HCT116 (cell line): ENCODE measurements at regions not wholly inside any gene's neighbourhood (a gene's known extent, or its start where the extent isn't known, plus 50 kb on each side); places are given as distances from the start of the nearest gene placed in this dataset.

Source experiments
- ATAC-seq: fragments of 200-7000 bp; cut with Tn5 transposase; 2 replicates; pipeline ENCODE4 v1.9.1; 2020; ENCODE audit warnings: mild to moderate bottlenecking, moderate library complexity
- BruUV-seq: library from RNA; stranded (reverse); fragments of 400-500 nt; replicated peaks from 2 replicates; lab custom pipeline; 2021; lab: Mats Ljungman, UMichigan
- CTCF ChIA-PET: fragments of 300-600 bp; sonication (Branson Sonifier 250); formaldehyde crosslinking; loops from one replicate; lab custom pipeline; 2021; ENCODE audit warnings: antibody characterized with exemption; lab: Charles Lee
- POLR2A ChIA-PET: fragments of 300-600, 350-600 bp; sonication (Branson Sonifier 250); formaldehyde crosslinking; loops from one replicate; lab custom pipeline; 2021; ENCODE audit warnings: antibody characterized with exemption; lab: Charles Lee
- RAD21 ChIA-PET, 2 experiments: fragments of 300-600 bp; sonication (Branson Sonifier 250); formaldehyde crosslinking; loops; one replicate each; lab custom pipeline; 2023; ENCODE audit warnings: low total read pairs in 2 of 2; ENCODE audit not compliant: uncharacterized antibody in 2 of 2, unreplicated experiment in 2 of 2, low non-redundant PET in 1 of 2; lab: Charles Lee
- DNase-seq: peaks from one replicate; pipeline ENCODE4 v3.0.0-alpha.2; 2010; ENCODE audit warnings: low read depth, low spot score
- H2AFZ ChIP-seq: fragments of 200-600 bp; shearing (Covaris generic), sonication (generic); 2 replicates; pipeline ENCODE4 v1.6.1; 2017; ENCODE audit warnings: low read depth, mixed run types, mixed read lengths, antibody characterized with exemption, low read length; ENCODE audit not compliant: poor library complexity, severe bottlenecking
- H3K27ac ChIP-seq: 2 replicates; pipeline ENCODE4 v1.5.1; 2012; ENCODE audit warnings: low read depth, low read length
- H3K27me3 ChIP-seq: fragments of 200-600 bp; sonication (generic); 2 replicates; pipeline ENCODE4 v1.6.1; 2016; ENCODE audit warnings: mixed run types, low read length, mixed read lengths; ENCODE audit not compliant: insufficient read depth
- H3K36me3 ChIP-seq, 2 experiments: fragments of 200-500 bp in 1 of 2; fragments of 200-600 bp in 1 of 2; sonication (Bioruptor generic) in 1 of 2; sonication (generic) in 1 of 2; 2 replicates each; pipeline versions ENCODE4 v1.5.1 to v1.6.1; 2014 to 2016; ENCODE audit warnings: low read length in 2 of 2, inconsistent platforms in 1 of 2, mixed read lengths in 1 of 2, mixed run types in 1 of 2; ENCODE audit not compliant: insufficient read depth in 2 of 2, control insufficient read depth in 1 of 2
- H3K4me1 ChIP-seq, 2 experiments: fragments of 200-600 bp in 1 of 2; sonication (generic) in 1 of 2; 2 replicates each; pipeline versions ENCODE4 v1.5.1 to v1.6.1; 2012 to 2017; ENCODE audit warnings: low read length in 2 of 2, inconsistent platforms in 1 of 2, mild to moderate bottlenecking in 1 of 2, mixed read lengths in 1 of 2, mixed run types in 1 of 2, moderate library complexity in 1 of 2; ENCODE audit not compliant: insufficient read depth in 2 of 2, control insufficient read depth in 1 of 2
- H3K4me2 ChIP-seq: fragments of 200-600 bp; sonication (generic); 2 replicates; pipeline ENCODE4 v1.6.1; 2017; ENCODE audit warnings: mixed run types, low read length, mixed read lengths
- H3K4me3 ChIP-seq, 2 experiments: fragments of 200-600 bp in 1 of 2; sonication (generic) in 1 of 2; replicated peaks in 1 of 2; 2 replicates each; pipeline ENCODE4 v1.5.1; 2011 to 2016; ENCODE audit warnings: low read length in 2 of 2, control low read depth in 1 of 2, low read depth in 1 of 2, mild to moderate bottlenecking in 1 of 2, mixed read lengths in 1 of 2, mixed run types in 1 of 2
- H3K79me2 ChIP-seq: fragments of 200-600 bp; sonication (generic); 2 replicates; pipeline ENCODE4 v1.6.1; 2017; ENCODE audit warnings: mild to moderate bottlenecking, mixed run types, low read length, moderate library complexity, mixed read lengths; ENCODE audit not compliant: insufficient read depth
- H3K9ac ChIP-seq: fragments of 200-600 bp; sonication (generic); 2 replicates; pipeline ENCODE4 v1.6.1; 2016; ENCODE audit warnings: low read length, mixed read lengths
- H3K9me2 ChIP-seq: fragments of 200-600 bp; sonication (generic), shearing (Covaris generic); 2 replicates; pipeline ENCODE4 v1.6.1; 2017; ENCODE audit warnings: mixed run types, mild to moderate bottlenecking, moderate library complexity; ENCODE audit not compliant: insufficient read depth
- H3K9me3 ChIP-seq, 2 experiments: fragments of 200-500 bp in 1 of 2; fragments of 200-600 bp in 1 of 2; sonication (Bioruptor generic) in 1 of 2; sonication (generic) in 1 of 2; 2 replicates each; pipeline ENCODE4 v1.6.1; 2014 to 2017; ENCODE audit warnings: low read length in 2 of 2, mixed read lengths in 2 of 2, inconsistent platforms in 1 of 2, low read depth in 1 of 2, mild to moderate bottlenecking in 1 of 2, mixed run types in 1 of 2, moderate library complexity in 1 of 2; ENCODE audit not compliant: control insufficient read depth in 1 of 2, insufficient read depth in 1 of 2
- H4K20me1 ChIP-seq: fragments of 200-600 bp; sonication (generic), shearing (Covaris generic); 2 replicates; pipeline ENCODE4 v1.6.1; 2017; ENCODE audit warnings: mixed run types, mild to moderate bottlenecking, moderate library complexity; ENCODE audit not compliant: insufficient read depth
- CTCF ChIP-seq, 3 experiments: fragments of 200-600 bp in 1 of 3; sonication (generic) in 1 of 3; IDR thresholded peaks in 2 of 3; conservative IDR thresholded peaks in 1 of 3; 2 replicates each; pipeline ENCODE4 v1.5.1; 2012 to 2017; ENCODE audit warnings: low read depth in 2 of 3, low read length in 2 of 3, antibody characterized with exemption in 1 of 3, borderline replicate concordance in 1 of 3, control low read depth in 1 of 3, mild to moderate bottlenecking in 1 of 3, mixed read lengths in 1 of 3, mixed run types in 1 of 3, moderate library complexity in 1 of 3; ENCODE audit not compliant: insufficient read depth in 1 of 3
- EZH2 ChIP-seq: fragments of 200-600 bp; sonication (generic); IDR thresholded peaks from 2 replicates; pipeline ENCODE4 v1.6.1; 2017; ENCODE audit warnings: antibody characterized with exemption, mixed run types
- YY1 ChIP-seq: IDR thresholded peaks from 2 replicates; pipeline ENCODE4 v1.6.1; 2011; ENCODE audit warnings: low read length, low read depth, moderate library complexity, mild to moderate bottlenecking; ENCODE audit not compliant: insufficient replicate concordance; ENCODE audit errors: extremely low read depth
- intact Hi-C: fragments of 100-400 bp; cut with micrococcal nuclease; formaldehyde crosslinking; loops from 2 replicates; pipeline ENCODE4 v1.10.0; 2022

GRCh38 chr18:75529394-75529793 lies 101.9 kb upstream of the SMIM21 start:
- ChIA-PET POLR2A (no interaction called here), CTCF (no interaction called here)
- intact Hi-C loops, result no loop called here

More at GRCh38 chr18:75529394-75529793, 101.9 kb upstream of the SMIM21 start:
- no peak for ATAC-seq
- Histone ChIP-seq H3K4me2 (no peak overlapping the region), H3K4me3 (no peak overlapping the region), H3K36me3 (no peaks in the 10 kb centered on the region), H3K79me2 (no peaks in the 10 kb centered on the region), H3K9me3 (no peaks in the 10 kb centered on the region), H3K27me3 (no peaks in the 10 kb centered on the region), H3K4me1 (no peaks in the 10 kb centered on the region), H3K27ac (no peak overlapping the region), H2AFZ (no peak overlapping the region)
- DNase-seq, result no peak
- no TSS peak for BruUV-seq
- RAD21 ChIA-PET, result no interaction called here
- TF ChIP-seq YY1, result no peak
- no peak for TF ChIP-seq EZH2
- TF ChIP-seq CTCF (IDR thresholded peaks at IDR 0.05 in 2 of 3, conservative IDR thresholded peaks at IDR 0.05 in 1 of 3; ENCODE audit: borderline replicate concordance in 1 of 3, insufficient read depth in 1 of 3, low read depth in 2 of 3, low read length in 2 of 3), result no peak
- TF ChIP-seq, all 23 proteins: peak for 0
- Histone ChIP-seq H3K9me2 (no peaks in the 10 kb centered on the region), H4K20me1 (no peaks in the 10 kb centered on the region), H3K9ac (no peak overlapping the region)
